GM18867 (cell line): ENCODE measurements at regions not wholly inside any gene's neighbourhood (a gene's known extent, or its start where the extent isn't known, plus 50 kb on each side); places are given as distances from the start of the nearest gene placed in this dataset.
"Not testable (repeated sequence)": the region's sequence is repeated elsewhere in the genome, so short reads cannot be mapped to it uniquely, and the experiment has no call there.

Source experiments
- ATAC-seq: cut with Tn5 transposase; IDR thresholded peaks from one replicate; pipeline ENCODE4 v1.9.1; 2021; ENCODE audit warnings: mild to moderate bottlenecking, moderate library complexity; ENCODE audit not compliant: unreplicated experiment

GRCh38 chr3:98701071-98701675 lies 62.0 kb upstream of the ST3GAL6 start:
- ATAC-seq: no peak

- no peak for ATAC-seq
Observed at GRCh38 chr3:98702166-98702565, 61.0 kb upstream of the ST3GAL6 start.

GRCh38 chr3:98705212-98705611 lies 57.9 kb upstream of the ST3GAL6 start:
- ATAC-seq: no peak

- ATAC-seq: no peak
Observed at GRCh38 chr3:98705694-98706093, 57.4 kb upstream of the ST3GAL6 start.

- ATAC-seq: not testable (repeated sequence)
Observed at GRCh38 chr3:98708681-98709080, 54.5 kb upstream of the ST3GAL6 start.

GRCh38 chr3:98709441-98709840 lies 53.7 kb upstream of the ST3GAL6 start:
- no peak for ATAC-seq

GRCh38 chr3:98710067-98710659 lies 53.0 kb upstream of the ST3GAL6 start:
- ATAC-seq: no peak

- ATAC-seq: no peak
Observed at GRCh38 chr3:98711426-98711825, 51.7 kb upstream of the ST3GAL6 start.

- ATAC-seq: no peak
Observed at GRCh38 chr3:98712726-98713125, 50.4 kb upstream of the ST3GAL6 start.

- ATAC-seq: not testable (repeated sequence)
Observed at GRCh38 chr3:98713332-98713731, 49.8 kb upstream of the ST3GAL6 start.
